Hepatocyte (in vitro differentiated cells): ENCODE measurements at regions not wholly inside any gene's neighbourhood (a gene's known extent, or its start where the extent isn't known, plus 50 kb on each side); places are given as distances from the start of the nearest gene placed in this dataset.

Experiments used
- DNase-seq: peaks from one replicate; pipeline ENCODE4 v3.0.0-alpha.2; 2016; ENCODE audit warnings: low spot score
- H2AFZ ChIP-seq: fragments of 200-600 bp; sonication (generic); 2 replicates; pipeline ENCODE4 v1.6.0; 2016; ENCODE audit warnings: antibody characterized with exemption, mild to moderate bottlenecking
- H3K27ac ChIP-seq: fragments of 200-600 bp; sonication (generic); 2 replicates; pipeline ENCODE4 v1.5.1; 2016; ENCODE audit warnings: mild to moderate bottlenecking
- H3K27me3 ChIP-seq: fragments of 200-600 bp; sonication (generic); 2 replicates; pipeline ENCODE4 v1.6.1; 2016
- H3K36me3 ChIP-seq: fragments of 200-600 bp; sonication (generic); replicated peaks from 2 replicates; pipeline ENCODE4 v1.5.1; 2016; ENCODE audit warnings: low read depth; ENCODE audit not compliant: insufficient read depth
- H3K4me1 ChIP-seq: fragments of 200-600 bp; sonication (generic); 2 replicates; pipeline ENCODE4 v1.5.1; 2016; ENCODE audit warnings: mild to moderate bottlenecking, moderate library complexity; ENCODE audit not compliant: insufficient read depth
- H3K4me2 ChIP-seq: fragments of 200-600 bp; sonication (generic); 2 replicates; pipeline ENCODE4 v1.6.0; 2016
- H3K4me3 ChIP-seq: fragments of 200-600 bp; sonication (generic); 2 replicates; pipeline ENCODE4 v1.5.1; 2016; ENCODE audit warnings: mild to moderate bottlenecking
- H3K79me2 ChIP-seq: fragments of 200-600 bp; sonication (generic); 2 replicates; pipeline ENCODE4 v1.6.0; 2017; ENCODE audit warnings: mild to moderate bottlenecking
- H3K9me2 ChIP-seq: fragments of 200-600 bp; sonication (generic); replicated peaks from 2 replicates; pipeline ENCODE4 v1.6.0; 2017; ENCODE audit warnings: mild to moderate bottlenecking; ENCODE audit not compliant: insufficient read depth
- H3K9me3 ChIP-seq: fragments of 200-600 bp; sonication (generic); 2 replicates; pipeline ENCODE4 v1.5.1; 2016; ENCODE audit warnings: low read depth, mild to moderate bottlenecking
- H4K20me1 ChIP-seq: fragments of 200-600 bp; sonication (generic); 2 replicates; pipeline ENCODE4 v1.6.0; 2016; ENCODE audit warnings: mild to moderate bottlenecking; ENCODE audit not compliant: insufficient read depth, poor library complexity, severe bottlenecking
- CTCF ChIP-seq: fragments of 200-600 bp; sonication (generic); IDR thresholded peaks from 2 replicates; pipeline ENCODE4 v1.5.1; 2016; ENCODE audit warnings: antibody characterized with exemption, mild to moderate bottlenecking; ENCODE audit not compliant: poor library complexity
- EZH2 ChIP-seq: fragments of 200-600 bp; sonication (generic); IDR thresholded peaks from 2 replicates; pipeline ENCODE4 v1.6.1; 2016; ENCODE audit warnings: antibody characterized with exemption, mild to moderate bottlenecking, borderline replicate concordance
- EZH2phosphoT487 ChIP-seq: fragments of 200-600 bp; sonication (generic); IDR thresholded peaks from one replicate; pipeline ENCODE4 v1.6.1; 2018; ENCODE audit warnings: antibody characterized with exemption, mild to moderate bottlenecking, low read depth, moderate library complexity; ENCODE audit not compliant: unreplicated experiment, severe bottlenecking
- WGBS: methylation state at CpG from one replicate; pipeline ENCODE4 v1.1.6; 2016; ENCODE audit warnings: low lambda C conversion rate; ENCODE audit errors: missing lambda C conversion rate; 5-methylcytosine and 5-hydroxymethylcytosine counted together

DNA sequence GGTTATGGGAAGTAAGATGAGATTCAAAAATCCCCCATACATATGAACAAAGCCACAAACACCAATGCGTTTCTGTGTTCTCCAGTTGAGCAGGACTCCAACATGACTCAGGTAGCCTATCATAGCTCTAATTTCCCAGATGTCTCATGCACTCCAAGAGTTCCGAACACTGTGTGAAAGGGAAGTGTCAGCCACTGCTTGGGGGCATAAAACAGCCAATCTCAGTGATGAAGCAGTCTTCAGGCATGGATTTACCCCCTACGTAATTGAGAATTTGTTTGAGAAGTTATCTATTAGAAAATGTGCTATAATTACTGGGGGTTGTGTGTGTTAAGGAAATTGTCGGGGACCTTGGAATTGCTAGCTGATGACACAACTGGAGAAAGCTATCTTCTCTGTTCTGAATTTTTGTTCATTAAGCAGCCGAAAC, 153.9 kb upstream of the AVPR1A start:
- Histone ChIP-seq H3K9me3 (no peaks in the 10 kb centered on the region), H3K27ac (no peak overlapping the region), H4K20me1 (no peaks in the 10 kb centered on the region), H3K4me3 (no peak overlapping the region), H3K27me3 (no peaks in the 10 kb centered on the region), H3K4me1 (no peaks in the 10 kb centered on the region), H3K36me3 (no peaks in the 10 kb centered on the region), H2AFZ (no peak overlapping the region), H3K79me2 (no peaks in the 10 kb centered on the region), H3K4me2 (no peak overlapping the region), H3K9me2 (no peaks in the 10 kb centered on the region)
- WGBS: 71% methylated on average over 5 of the region's 5 CpGs
- DNase-seq: no peak
- TF ChIP-seq EZH2 (no peak), CTCF (no peak), EZH2phosphoT487 (no peak)

- Histone ChIP-seq H3K27ac (no peak overlapping the region), H3K9me2 (no peaks in the 10 kb centered on the region), H4K20me1 (no peaks in the 10 kb centered on the region), H3K27me3 (no peaks in the 10 kb centered on the region), H3K79me2 (no peaks in the 10 kb centered on the region), H3K4me3 (no peak overlapping the region), H3K4me2 (no peak overlapping the region), H3K36me3 (no peaks in the 10 kb centered on the region), H3K4me1 (peaks cover 8% of the 10 kb centered on the region), H2AFZ (no peak overlapping the region), H3K9me3 (no peaks in the 10 kb centered on the region)
- no peak for DNase-seq
- 82% methylated on average over 2 of the region's 2 CpGs for WGBS
- TF ChIP-seq EZH2: no peak
- no peak for TF ChIP-seq CTCF
- no peak for TF ChIP-seq EZH2phosphoT487
Observed at GRCh38 chr12:63302941-63303536, 152.0 kb upstream of the AVPR1A start.

GRCh38 chr12:63302269-63302940, 151.4 kb upstream of the AVPR1A start:
- TF ChIP-seq EZH2: no peak
- no peak for TF ChIP-seq EZH2phosphoT487
- no peak for TF ChIP-seq CTCF
- 87% methylated on average over 7 of the region's 7 CpGs for WGBS
- H3K4me1 ChIP-seq: peaks cover 11% of the 10 kb centered on the region
- H2AFZ ChIP-seq: no peak overlapping the region
- no peaks in the 10 kb centered on the region for H3K27me3 ChIP-seq
- H3K9me3 ChIP-seq: no peaks in the 10 kb centered on the region
- H4K20me1 ChIP-seq: no peaks in the 10 kb centered on the region
- H3K9me2 ChIP-seq: no peaks in the 10 kb centered on the region
- no peaks in the 10 kb centered on the region for H3K36me3 ChIP-seq
- no peak overlapping the region for H3K4me2 ChIP-seq
- no peak for DNase-seq
- H3K4me3 ChIP-seq: no peak overlapping the region
- H3K79me2 ChIP-seq: no peaks in the 10 kb centered on the region
- H3K27ac ChIP-seq: no peak overlapping the region
